Lower lobe of right lung (tissue), 2 donors: ENCODE measurements at regions not wholly inside any gene's neighbourhood (a gene's known extent, or its start where the extent isn't known, plus 50 kb on each side); places are given as distances from the start of the nearest gene placed in this dataset.
A peak's percentile ranks its signal among the peaks of the same experiment; 100 is the strongest.

ENCODE experiments used
- ATAC-seq, 2 donors: fragments of 200-7000 bp; cut with Tn5 transposase; one replicate each; pipeline ENCODE4 v1.9.1; 2020 to 2022; ENCODE audit warnings: mild to moderate bottlenecking in 2 of 2, moderate library complexity in 2 of 2
- DNase-seq: peaks from one replicate; pipeline ENCODE4 v3.0.0-alpha.2; 2020
- H3K27ac ChIP-seq: fragments of 200-600 bp; one replicate; pipeline ENCODE4 v1.8.0; 2022
- H3K27me3 ChIP-seq: fragments of 200-600 bp; one replicate; pipeline ENCODE4 v1.8.0; 2022; ENCODE audit warnings: low read depth
- H3K36me3 ChIP-seq: fragments of 200-600 bp; one replicate; pipeline ENCODE4 v1.8.0; 2022; ENCODE audit warnings: mild to moderate bottlenecking
- H3K4me1 ChIP-seq: fragments of 200-600 bp; one replicate; pipeline ENCODE4 v1.8.0; 2022
- H3K4me3 ChIP-seq: fragments of 200-600 bp; one replicate; pipeline ENCODE4 v1.8.0; 2022; ENCODE audit warnings: mild to moderate bottlenecking
- H3K9me3 ChIP-seq: fragments of 200-600 bp; one replicate; pipeline ENCODE4 v1.8.0; 2022
- CTCF ChIP-seq: fragments of 200-600 bp; IDR thresholded peaks from one replicate; pipeline ENCODE4 v1.8.0; 2022; ENCODE audit warnings: antibody characterized with exemption, mild to moderate bottlenecking
- intact Hi-C: fragments of 100-400 bp; cut with DNase I; formaldehyde crosslinking; loops from one replicate; pipeline ENCODE4 v1.11.0; 2022
- donor health status: DM: no; HTN: yes; CAD: no; lungs with severe emphysema.

GRCh38 chr3:13206799-13207577 is 133.8 kb upstream of the IQSEC1 start:
- ATAC-seq (no peak), DNase-seq (peak; percentile 15)
- TF ChIP-seq CTCF = no peak
- Histone ChIP-seq H3K4me3 (no peak overlapping the region), H3K4me1 (peaks cover 4% of the 10 kb centered on the region), H3K27ac (no peak overlapping the region), H3K9me3 (no peaks in the 10 kb centered on the region), H3K36me3 (no peaks in the 10 kb centered on the region), H3K27me3 (peaks cover 18% of the 10 kb centered on the region)
- intact Hi-C loops = no loop called here

DNA sequence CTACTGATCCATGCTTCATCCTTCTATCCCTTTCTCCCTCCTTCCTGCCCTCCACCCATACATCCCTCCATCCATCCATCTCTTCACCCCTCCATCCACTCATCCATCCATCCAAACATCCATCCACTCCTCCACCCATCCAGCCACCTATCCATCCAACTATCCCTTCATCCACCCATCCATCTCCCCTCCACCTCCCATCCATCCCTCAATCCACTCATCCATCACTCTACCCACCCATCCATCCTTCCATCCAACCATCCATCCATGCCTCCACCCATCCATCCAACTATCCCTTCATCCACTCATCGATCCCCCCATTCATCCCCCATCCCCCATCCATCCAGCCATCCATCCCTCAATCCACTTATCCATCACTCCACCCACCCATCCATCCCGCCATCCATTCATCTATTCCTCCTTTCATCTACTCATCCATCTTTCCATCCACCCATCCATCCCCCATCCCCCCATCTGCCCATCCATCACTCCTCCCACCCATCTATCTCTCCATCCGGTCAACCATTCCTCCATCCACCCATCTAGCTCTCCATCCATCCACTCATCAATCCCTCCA is 132.4 kb upstream of the IQSEC1 start:
- intact Hi-C loops = no loop called here

DNA sequence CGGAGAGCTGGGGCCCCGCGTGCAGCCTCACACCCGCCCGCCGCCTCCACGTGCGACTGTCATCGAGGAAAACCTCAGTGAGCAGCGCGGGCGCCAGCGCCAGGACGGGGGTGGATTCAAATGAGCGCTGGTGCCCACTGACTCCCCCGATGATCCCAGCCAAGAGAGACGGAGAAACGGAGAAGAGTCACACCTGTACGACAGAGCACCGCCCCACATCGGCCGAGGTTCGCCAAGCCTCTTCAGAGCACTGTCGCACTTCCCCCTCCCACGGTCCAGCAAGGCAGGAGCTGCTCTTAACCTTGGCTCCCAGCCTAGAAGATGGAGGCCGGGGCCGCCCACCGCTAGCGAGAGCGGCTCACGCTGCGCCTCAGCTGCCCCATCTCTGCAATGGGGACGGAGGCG is 130.9 kb upstream of the IQSEC1 start:
- TF ChIP-seq CTCF = no peak
- Histone ChIP-seq H3K36me3 (no peaks in the 10 kb centered on the region), H3K4me3 (no peak overlapping the region), H3K27ac (no peak overlapping the region), H3K4me1 (peaks cover 4% of the 10 kb centered on the region), H3K9me3 (no peaks in the 10 kb centered on the region), H3K27me3 (peaks cover 20% of the 10 kb centered on the region)
- no peak for ATAC-seq
- intact Hi-C loops = no loop called here
- peak; percentile 43 for DNase-seq

More for the DNA sequence above, 132.4 kb upstream of the IQSEC1 start:
- H3K9me3 ChIP-seq = no peaks in the 10 kb centered on the region
- H3K27me3 ChIP-seq = peaks cover 16% of the 10 kb centered on the region
- ATAC-seq (no peak), DNase-seq (no peak)
- peaks cover 4% of the 10 kb centered on the region for H3K4me1 ChIP-seq
- no peaks in the 10 kb centered on the region for H3K36me3 ChIP-seq
- no peak for TF ChIP-seq CTCF
- no peak overlapping the region for H3K27ac ChIP-seq
- H3K4me3 ChIP-seq = no peak overlapping the region

GRCh38 chr3:13203398-13204176 is 130.4 kb upstream of the IQSEC1 start:
- peaks cover 20% of the 10 kb centered on the region for H3K27me3 ChIP-seq
- no peak for TF ChIP-seq CTCF
- no peak overlapping the region for H3K27ac ChIP-seq
- ATAC-seq = no peak
- H3K36me3 ChIP-seq = no peaks in the 10 kb centered on the region
- intact Hi-C loops = no loop called here
- no peaks in the 10 kb centered on the region for H3K9me3 ChIP-seq
- H3K4me1 ChIP-seq = peaks cover 4% of the 10 kb centered on the region
- H3K4me3 ChIP-seq = no peak overlapping the region
- peak; percentile 35 for DNase-seq

- intact Hi-C loops = no loop called here
- peaks cover 4% of the 10 kb centered on the region for H3K4me1 ChIP-seq
- peaks cover 23% of the 10 kb centered on the region for H3K27me3 ChIP-seq
- TF ChIP-seq CTCF = no peak
- DNase-seq = peak; percentile 32
- no peak for ATAC-seq
- no peak overlapping the region for H3K4me3 ChIP-seq
- no peak overlapping the region for H3K27ac ChIP-seq
- H3K9me3 ChIP-seq = no peaks in the 10 kb centered on the region
- no peaks in the 10 kb centered on the region for H3K36me3 ChIP-seq
Observed at GRCh38 chr3:13202744-13203397, 129.6 kb upstream of the IQSEC1 start.
